ENCODE measurements at regions not wholly inside any gene's neighbourhood (a gene's known extent, or its start where the extent isn't known, plus 50 kb on each side); places are given as distances from the start of the nearest gene placed in this dataset.

DNA sequence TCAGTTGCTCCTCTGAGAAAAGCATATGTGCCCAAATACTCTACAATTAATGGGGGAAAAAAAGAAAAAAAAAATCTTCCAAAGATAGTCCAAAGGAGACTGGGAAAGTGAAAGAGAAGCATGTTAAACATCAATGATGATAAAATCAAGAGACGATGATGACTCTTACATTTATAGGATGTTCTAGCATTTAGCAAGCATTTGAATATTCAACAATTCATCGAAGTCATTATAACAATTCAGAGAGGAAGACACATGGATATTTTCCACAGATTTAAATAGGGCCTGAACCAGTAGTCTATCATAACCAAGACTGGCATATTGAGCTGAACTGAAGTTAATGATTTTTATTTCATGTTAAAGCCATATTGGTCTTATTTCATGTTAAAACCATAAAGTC is 528.4 kb downstream of the INHBA start:
- DNase-seq, result no peak

DNA sequence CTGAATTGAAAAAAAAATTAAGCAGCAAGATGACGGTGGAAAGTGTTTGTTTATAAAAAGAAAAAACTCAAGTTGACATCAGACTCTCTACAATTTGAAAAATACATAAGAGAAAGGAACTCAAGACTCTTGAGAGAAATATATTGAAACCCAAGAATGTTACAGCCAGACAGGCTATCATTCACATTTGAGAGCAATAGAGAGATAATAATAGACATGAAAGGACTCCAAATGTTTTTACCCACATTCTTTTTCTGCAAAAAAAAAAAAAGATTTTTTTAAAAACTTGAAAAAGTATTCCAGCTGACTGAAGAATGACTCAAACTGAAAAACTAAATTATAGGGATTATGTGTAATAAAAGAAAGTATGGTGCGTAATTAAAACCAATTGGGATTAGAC is 532.4 kb downstream of the INHBA start:
- DNase-seq, result no peak

DNA sequence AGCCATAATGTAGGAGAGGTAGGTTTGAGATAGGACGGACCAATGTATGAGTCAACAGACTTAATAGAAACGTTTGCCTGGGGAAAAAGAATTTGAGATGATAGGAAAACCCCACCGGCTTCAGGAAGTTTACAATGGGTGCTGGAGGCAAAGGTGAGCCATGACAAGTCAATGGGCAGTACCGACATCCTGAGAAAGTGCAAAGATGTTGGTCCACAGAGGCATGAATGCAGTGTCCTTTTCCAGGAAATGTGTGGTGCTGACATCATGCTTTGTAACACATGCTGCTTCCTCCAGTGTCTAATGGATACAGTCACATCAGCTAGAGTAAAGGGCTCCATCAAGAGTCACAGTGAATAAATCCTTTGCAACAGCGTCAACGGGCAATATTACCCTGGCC is 533.6 kb downstream of the INHBA start:
- DNase-seq, result no peak

DNA sequence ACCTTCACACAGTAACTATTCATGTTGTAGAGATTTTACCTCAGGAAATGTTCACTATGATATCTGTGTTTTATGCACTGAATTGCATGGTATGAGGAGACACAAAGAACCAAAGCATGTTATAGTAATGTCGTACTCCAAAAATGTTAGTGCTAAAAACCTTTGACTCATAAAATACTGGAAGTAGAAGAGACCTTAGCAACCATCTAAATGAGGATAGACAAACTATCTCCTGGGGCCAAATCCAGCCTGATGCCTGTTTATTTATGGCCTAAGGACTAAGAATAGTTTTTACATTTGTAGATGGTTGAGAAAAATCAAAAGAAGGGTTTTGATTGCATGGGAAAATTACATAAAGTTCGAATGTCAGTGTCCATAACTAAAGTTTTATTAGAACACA is 535.1 kb downstream of the INHBA start:
- DNase-seq, result no peak

DNA sequence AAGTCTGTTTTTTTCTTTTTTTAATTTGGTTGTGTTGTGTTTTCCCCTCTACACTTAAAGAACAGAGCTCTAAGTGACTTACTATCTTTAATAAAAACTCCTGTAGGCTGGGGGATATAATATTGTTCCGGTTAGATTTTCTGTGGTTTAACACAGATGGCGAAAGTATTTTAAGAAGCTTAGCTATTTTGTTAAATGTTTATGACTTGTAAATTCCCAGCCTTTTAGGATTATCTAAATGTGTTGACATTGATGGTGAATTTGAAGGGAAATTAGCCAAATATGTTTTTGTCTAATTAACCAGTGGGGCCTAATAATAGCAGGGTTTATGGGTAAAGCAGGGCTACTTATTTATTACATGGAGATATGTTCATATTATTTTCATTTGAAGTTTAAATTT is 538.5 kb downstream of the INHBA start:
- DNase-seq, result no peak

DNA sequence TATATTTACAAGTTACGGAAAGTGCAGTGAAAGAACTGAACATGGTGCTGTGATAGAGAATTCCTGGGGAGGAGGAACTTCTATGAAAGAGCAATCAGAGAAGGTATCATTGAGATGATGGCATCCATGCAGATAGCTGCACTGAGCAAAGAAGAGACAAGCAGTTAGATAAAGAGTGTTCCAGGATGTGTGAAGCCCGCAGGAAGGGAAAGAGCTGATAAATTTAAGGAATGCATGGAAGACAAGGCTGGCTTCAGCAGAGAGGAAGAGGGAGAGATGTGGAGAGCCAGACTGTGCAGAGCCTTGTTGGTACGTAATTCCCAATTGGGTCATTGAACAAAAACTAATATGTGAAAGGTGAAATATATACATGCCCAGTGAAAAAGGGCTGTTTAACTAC is 538.9 kb downstream of the INHBA start:
- DNase-seq, result no peak

DNA sequence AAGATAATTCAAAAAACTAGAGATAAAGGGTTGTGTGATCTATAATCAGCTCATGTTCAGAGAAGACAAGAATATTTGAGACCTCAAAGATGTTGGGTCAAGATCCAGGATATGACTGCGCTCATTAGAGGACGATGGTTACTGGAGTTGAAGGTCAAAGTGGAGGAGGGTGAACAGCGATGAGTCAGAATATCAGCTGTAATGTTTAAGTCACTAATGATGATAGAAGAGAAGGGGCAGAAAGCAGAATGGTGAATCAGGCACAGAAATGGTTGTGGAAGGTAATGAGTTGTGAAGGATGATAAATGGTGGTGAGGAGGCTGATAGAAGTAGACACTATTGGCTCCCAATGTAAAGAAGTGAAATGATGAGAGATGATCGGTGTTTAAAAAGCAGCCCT is 540.3 kb downstream of the INHBA start:
- no peak for DNase-seq

DNA sequence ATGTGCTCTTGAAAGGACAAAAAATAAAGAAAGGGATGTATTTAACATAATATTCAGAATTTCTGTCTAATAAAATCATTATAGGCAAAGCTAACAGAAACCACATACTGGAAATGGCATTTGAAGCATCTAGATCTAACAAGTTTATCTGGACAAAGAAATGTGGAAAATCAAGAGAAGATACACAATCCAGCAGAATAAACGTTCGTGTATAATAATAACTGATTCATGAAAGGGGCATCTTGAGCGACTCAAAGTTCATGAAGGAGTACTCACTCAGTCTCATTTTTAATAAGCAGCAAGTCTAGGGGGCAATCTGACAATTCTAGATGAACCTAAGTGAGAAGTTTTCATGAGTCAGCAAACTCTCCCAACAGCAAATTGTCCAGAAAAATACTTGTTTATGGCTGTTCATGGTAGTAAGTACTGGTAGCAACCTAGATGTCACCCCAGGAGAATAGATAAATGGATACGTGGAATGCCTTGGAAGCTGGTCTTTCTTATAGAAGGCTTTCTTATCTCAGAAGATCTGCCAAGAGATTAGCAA is 541.8 kb downstream of the INHBA start:
- no peak for DNase-seq

DNA sequence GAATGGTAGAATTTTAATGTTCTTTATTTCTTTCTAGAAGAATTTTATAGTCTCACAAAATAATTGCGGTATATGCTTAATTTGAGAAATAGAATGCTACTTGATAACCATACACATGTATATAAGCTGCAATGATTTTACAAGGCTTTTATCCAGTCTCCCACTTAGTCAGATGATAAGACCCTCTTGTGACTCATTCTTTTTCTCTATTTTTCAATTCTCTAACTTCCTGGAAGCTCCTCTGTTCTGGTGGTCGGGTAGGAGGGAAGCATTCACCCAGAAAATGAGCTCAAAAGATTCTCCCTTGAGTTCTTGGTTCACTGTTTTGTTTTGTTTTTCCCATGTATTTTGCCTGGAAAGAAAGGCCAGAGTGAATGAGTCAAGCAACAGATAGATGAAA is 546.6 kb downstream of the INHBA start:
- no peak for DNase-seq

DNA sequence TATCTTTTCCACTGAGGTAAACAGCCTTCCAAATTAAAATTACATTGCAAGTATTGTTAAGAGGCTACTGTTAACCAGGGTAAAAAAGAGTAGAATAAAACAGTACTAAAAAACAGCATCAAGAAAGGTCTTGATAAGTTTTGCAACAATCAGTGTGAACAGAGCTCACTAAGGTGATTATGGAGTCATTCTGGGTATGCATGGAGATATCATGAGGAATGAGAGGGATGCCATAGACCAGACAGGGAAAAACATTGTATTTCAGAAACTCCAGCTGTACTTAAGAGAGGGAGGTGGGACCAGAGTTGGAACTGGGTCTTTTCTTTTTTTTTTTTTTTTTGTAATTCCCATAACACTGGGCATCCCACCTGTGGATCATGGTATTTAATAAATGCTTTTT is 549.6 kb downstream of the INHBA start:
- no peak for DNase-seq

DNA sequence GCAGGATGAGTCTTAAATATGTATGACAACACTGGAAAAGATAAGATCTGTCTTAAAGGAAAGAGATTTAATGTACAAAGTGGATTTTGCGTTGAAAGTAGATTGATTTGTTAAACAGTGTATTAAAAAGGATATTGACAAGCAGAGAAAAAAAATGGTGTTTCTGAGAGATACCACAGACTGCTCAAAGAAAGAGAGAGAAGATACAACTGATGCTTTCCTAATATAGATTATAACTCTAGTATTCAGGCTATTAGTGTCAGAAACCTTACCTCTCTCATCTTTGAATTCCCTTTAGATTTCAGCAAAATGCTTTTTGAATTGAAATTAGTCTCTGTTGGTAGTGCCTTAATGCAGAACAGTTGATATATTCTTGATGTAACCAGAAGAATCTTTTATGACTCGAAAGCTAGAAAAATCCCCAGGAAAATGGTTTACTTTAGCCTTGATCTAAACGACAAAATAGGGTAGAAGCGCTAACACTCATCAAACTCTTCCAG is 550.7 kb downstream of the INHBA start:
- no peak for DNase-seq

DNA sequence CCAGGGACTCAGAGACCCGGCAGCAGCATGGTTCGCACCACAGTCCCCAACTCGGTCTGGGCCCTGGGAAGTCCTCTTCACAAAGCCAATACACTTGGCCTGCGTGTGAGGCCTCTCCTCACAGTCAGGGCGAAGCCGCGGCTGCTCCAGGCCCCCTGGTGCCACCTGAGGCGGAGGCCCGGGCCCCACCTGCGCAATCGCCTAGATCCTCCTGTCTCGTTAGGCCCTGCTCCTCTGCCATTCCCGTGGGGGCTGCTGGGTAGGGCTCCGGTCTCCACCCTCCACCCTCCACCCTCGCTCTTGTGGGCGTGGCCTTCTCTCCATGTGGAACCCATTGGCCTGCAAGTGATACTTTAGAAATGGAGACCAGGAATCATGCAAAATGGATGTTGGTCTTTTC is 553.3 kb downstream of the INHBA start:
- no peak for DNase-seq

DNA sequence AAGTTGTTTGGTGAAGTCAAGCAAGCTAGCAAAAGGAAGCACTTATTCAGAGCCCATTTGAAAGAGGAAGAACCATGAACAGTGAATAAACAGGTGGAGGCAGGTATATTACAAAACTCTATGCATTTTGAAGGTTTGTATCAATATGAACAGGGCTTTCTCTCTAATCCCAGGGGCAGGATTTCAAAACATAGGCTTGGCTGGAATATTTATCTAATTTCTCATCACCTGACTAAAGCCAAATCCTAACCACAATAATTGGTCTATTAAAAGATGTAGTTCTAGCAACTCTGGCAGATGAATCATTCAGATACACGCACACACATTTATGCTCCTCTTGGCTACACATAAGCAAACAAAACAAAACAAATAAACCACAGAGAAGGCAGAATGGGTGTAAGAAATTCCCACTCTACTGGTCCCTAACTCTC is 554.4 kb downstream of the INHBA start:
- DNase-seq, result peak; percentile 53

DNA sequence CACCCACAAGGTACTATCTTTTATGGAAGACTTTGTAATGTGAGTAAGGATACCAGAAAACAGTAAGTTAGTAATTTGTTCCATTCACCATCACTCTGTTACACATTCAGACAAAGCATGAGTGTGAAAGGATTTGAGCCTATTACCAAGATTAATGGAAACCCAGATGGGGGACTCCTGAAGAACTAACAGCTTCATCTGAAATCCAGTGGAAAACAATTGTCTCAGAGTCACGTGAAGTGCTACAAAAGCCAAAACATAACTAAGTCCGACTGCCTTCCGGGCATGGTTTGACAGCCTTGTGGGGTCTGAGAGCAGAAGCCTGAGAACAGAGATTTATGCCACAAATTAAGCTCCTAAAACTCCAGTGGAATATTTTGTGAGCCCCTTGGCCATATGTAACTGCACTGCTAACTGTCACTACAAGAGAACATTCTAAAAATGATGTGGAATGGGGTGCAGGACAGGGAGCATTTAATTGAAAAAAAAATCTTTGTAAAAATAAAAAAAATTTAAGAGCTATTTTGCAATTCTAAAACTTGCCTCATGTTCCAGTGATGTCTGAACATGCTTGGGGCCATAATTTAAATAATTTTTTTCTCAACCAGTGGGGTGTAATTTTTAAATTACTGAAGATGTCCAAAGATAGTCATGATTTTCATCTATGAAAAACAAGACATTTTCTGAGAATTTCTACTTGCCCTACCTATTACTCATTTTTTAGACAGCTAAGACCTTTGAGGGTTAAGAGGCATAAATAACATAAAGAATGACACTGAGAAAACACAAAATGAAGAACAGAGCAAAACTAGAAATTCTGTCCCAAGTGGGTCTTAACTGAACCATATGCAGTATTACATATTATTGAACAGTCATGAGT is 555.0 kb downstream of the INHBA start:
- no peak for DNase-seq

DNA sequence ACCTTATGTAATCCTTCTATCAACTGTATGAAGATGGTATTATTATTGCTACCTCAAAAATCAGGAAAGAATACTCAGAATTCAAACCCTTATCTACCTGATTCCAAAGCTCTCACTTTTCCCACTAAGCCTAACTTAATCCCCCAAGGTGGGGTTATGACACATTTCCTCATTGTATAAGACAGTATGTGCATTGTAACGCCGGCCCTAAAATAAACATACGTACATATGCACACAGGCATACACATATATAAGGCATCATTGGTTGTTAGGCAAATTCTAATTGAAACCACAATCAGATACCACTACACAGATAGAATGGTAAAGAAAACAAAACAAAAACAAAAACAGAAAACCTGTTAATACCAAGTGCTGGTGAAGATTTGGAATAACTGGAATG is 556.5 kb downstream of the INHBA start:
- no peak for DNase-seq

DNA sequence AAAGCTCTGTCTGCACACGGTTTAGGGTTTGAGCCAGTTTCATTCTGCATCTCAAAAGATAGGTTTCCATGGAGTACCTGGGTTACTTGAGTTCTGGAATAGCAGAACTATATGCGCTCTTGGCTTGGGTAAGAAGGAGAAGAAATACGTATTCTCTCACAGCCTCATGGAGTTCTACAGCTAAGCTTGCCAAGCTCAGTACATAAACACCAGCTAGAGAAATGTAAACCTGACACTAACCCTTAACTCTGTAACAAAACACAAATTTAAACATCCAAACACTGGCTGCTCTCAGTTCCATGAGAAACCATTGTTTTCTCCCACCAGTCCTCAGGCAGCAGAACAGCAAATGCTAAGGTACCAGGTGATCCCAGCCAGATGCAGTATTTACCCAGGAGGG is 557.2 kb downstream of the INHBA start:
- no peak for DNase-seq

DNA sequence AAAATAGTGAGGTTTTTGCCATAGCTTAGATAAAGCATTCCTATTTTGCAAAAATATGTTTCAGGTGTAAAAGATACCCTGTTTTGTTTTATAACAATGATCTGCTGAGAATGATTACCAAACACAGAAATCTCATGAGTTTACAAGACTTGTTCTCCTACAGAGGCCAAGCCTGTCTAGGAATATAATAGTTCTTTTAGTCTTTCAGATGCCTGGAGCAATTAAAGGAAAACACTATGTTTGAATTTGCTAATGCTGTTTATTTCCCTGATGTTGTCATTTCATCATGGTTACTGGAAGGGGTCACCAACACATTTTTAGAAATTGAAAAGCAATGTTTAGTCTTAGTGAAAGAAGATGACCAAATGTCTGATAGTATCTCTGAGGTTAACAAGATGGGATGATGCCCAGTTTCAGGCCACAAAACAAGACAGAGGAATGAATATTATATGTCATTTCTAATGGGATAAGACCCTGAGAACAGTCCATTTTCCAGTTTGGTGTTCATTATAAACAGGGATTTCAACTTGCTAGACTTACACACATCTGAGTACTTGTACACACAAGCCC is 559.9 kb downstream of the INHBA start:
- DNase-seq, result no peak

DNA sequence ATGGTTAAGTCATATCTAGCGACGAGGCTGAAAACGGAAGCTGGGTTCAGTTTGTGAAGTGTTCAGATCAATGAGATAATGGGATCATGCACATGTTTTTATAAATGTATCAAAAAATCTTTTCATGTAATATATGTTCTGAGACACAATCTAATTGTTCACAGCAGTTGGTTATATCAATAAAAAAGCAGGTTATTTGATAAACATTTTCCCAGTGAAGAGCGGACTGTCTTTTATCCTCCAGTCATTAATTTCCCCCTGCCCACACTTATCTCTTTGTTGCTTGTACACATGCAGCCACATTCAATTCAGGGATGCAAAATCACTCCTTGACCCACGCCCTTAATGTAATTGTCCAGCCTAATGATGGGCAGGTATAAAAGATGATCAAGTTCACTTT is 563.1 kb downstream of the INHBA start:
- no peak for DNase-seq

DNA sequence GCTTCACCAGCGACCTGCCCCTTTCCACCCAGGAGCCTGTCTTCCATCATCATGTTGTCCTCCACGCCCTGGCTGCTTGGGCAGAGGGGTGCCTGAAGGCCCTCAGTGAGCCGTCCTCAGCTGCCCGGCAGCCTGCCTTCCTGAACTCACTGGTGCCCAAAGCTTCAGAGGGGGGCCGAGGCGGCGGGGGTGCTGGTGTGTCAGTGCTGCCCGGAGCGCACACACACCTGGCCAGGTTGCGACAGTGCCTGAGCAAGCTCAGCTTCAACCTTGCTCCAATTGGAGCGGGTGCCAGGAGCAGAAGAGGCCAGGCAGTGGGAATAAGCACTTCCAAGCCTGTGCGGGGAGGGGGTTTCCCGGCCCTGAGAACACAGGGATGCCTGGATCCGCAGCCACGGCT is 566.3 kb downstream of the INHBA start:
- DNase-seq, result no peak

DNA sequence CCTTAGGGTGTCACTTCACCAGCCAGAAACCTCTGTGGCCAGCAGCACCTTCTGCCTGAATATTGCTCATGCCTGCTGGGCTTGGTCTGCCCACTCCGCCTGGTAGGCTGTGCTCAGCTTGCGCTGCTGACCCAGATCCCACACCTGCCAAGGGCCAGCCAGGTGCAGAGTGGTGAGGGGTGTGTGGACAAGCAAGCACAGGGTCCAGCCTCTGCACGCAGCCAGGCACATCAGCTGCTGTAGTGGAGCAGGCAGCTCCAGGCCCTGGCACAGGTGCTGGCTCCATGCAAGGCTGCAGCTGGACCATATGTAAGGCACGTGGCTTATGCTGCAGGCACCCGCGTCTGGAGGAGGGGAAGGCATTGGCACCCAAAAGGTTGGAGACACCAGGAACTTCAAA is 567.4 kb downstream of the INHBA start:
- no peak for DNase-seq

DNA sequence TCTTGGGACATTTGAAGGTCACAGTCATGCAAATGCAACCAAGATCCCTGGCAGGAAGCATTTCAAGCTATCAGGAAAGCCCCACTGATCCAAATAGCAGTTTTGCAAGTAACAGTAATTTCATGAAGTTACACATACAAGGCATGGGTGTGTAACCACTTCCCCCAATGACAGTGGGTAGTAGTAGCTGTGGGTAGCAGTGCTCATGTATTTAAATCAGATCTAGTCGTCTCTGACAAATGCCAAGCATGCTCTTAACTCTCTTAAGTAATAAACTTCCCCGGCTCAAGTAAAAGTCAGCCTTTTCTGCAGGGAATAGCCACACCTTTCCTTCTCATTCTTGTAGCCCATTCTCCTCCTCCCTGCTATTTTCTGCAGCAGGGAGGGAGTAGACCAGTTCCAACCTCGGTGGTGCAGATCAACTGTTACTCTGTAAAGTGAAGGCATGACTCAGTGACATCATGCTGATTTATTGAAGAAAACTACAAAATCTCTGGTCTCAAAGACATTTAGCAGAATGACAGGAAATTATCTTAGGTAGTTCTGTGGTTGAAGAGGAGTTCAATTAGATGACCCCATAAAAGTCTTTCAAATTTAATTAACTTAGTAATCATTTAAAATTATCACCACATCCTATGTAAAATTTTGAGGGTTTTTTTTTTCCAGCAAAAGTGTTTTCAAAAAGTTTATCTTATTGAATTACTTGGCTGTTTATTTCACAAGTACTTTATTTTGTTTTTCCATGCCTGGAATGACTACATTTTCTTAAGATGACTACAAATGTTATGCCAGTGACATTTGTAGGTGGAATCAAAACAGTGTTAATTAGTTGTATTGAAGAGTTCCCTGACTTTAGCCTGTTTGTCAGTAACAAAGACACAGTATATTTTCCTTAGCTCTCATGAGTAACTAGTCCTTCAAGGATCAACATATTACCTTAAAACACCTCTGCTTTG is 568.3 kb downstream of the INHBA start:
- DNase-seq, result no peak

DNA sequence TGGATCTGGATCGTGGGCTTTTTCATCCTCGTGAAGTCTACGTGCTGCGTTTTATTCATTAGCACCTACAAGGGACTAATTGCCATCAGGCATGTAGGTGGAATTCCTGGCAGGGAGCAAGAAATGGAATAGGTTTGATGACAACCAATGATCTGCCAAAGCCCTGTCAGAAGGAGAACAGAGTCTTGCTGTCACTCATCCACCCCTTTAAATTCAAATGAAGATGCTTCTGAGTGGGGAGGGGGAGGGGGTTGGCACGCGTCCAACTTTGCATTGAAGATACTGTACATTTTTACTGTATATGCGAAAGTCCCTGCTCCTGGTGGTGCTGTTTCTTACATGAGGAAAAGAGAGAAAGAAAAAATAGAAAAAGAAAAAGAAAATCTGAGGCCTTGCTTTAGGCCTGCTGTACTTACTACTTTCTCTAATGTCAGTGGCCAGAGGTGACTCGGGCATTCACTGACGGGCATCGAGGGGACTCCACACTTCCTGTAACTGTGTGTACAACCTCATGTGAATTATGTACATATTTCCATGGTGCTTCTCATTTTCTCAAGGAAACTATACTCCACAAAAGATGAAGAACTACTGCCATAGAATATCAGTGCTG is 569.1 kb downstream of the INHBA start:
- DNase-seq, result no peak

All from tongue (tissue), 1 donor.